HUDEP-2 (cell line): ENCODE measurements at regions not wholly inside any gene's neighbourhood (a gene's known extent, or its start where the extent isn't known, plus 50 kb on each side); places are given as distances from the start of the nearest gene placed in this dataset.
"Not testable (repeated sequence)": the region's sequence is repeated elsewhere in the genome, so short reads cannot be mapped to it uniquely, and the experiment has no call there.

Experiments
- DNase-seq, 76 experiments: peaks; one replicate each; lab custom pipeline; 2025; ENCODE audit not compliant: unreplicated experiment in 76 of 76; lab: John Stamatoyannopoulos, UW

DNA sequence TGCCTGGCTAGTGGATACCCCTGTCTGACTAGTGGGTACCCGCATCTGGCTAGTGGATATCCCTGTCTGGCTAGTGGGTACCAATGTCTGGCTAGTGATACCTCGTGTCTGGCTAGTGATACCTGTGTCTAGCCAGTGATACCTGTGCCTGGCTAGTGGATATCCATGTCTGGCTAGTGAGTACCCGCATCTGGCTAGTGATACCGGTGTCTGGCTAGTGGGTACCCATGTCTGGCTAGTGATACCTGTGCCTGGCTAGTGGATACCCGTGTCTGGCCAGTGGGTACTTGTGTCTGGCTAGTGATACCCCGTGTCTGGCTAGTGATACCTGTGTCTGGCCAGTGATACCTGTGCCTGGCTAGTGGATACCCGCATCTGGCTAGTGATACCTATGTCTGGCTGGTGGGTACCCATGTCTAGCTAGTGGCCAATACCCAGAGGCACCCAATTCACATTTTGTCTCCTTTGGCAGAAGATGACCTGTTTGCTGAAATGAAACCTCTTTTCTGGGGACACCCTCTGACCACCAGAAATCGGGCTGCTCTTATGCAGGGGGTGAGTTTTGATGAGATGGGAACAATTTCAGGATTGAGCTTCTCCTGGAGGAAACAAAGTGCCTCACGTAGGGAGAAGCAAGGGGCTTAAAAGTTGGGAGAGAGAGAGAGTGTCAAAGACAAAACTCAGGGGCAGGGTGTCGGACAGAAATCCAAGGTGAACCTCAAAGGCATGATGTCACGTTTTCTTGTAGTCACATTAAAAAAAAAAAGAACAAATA lies 63.4 kb downstream of the SMIM38 start:
- DNase-seq = no peak

DNA sequence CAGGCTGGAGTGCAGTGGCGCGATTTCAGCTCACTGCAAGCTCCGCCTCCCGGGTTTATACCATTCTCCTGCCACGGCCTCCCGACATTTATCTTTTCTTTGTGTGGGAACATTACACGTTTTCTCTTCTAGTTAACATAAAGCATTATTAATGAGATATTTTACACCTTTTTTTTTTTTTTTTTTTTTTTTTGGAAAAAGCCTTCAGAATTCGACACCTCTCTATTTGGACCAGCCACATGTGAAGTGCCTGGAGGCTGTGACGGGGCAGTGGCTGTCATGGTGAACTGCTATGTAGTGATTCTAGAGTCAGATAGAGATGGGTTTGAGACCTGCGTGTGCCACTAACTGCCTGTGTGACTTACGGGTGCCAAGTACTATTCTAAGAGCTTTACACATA lies 64.3 kb downstream of the SMIM38 start:
- no peak for DNase-seq

DNA sequence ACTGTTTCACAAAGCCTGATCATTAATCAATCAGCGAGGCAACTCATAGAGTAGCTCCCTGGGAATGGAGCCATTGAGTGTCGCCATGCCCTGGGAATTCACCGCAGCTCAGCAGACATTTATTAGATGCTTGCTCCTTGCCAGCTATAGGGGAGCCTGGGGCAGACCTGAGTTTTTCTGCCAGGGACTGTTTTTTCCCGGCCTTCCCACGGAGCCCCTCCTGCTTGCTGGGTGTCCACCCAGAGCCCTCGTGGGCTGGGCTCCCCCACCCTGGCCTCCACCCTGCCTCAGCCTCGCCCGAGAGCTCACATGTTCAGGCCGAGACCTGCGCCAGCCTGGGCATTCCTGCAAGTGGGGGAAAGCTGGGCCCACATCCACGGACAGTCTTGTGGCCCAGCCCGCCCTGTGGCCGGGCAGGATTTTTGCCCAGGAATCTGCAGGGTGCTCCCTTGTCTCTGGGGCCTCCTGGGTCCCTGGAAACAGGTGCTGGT lies 64.9 kb downstream of the SMIM38 start:
- DNase-seq = no peak

DNA sequence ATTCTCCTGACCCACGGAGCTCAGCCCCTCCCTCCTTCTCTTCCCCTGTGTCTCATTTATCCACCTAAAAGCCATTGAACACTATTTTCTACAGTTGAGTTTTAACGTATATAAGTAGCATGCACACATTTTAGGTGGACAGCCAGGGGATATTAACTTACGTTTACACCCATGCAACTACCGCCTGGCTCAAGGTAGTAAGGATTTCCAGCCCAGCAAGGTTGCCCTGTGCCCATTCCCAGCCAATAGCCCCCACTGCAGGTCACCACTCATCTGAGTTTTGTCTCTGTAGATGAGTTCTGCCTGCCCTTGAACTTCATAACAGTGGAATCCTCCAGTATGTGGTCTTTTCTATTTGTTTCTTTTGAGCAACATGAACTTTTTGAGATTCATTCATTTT lies 65.4 kb downstream of the SMIM38 start:
- DNase-seq = no peak

DNA sequence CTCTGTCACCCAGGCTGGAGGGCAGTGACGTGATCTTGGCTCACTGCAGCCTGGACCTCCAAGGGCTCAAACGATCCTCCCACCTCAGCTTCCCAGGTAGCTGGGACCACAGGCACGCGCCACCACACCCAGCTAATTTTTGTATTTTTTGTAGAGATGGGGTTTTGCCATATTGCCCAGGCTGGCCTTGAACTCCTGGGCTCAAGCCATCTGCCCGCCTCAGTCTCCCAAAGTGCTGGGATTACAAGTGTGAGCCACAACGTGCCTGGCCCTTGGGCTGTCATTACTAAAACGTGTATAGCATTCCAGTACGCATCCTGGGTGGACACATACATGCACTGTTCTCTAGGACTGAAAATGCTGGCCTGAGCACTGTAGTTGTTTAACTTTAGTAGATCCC lies 65.9 kb downstream of the SMIM38 start:
- DNase-seq = not testable (repeated sequence)

DNA sequence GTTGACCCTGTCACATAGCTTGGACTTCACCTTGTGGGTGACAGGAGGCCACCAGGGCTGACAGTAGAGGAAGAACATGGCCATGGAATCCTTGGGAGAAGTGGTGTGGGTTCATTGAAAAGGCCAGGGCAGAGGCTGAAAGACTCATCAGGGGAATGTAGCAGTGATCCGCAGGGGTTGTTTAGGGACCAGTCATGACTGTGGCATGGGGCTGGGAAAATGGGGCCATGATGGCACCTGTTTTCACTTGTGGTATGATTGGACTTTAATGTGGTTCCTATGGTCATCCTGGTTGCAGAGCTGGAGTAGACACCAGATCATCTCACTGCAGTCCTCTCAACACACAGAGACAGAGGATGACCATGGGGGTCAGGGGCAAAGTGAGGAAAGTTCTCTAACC lies 66.7 kb upstream of the MYEOV start:
- no peak for DNase-seq

DNA sequence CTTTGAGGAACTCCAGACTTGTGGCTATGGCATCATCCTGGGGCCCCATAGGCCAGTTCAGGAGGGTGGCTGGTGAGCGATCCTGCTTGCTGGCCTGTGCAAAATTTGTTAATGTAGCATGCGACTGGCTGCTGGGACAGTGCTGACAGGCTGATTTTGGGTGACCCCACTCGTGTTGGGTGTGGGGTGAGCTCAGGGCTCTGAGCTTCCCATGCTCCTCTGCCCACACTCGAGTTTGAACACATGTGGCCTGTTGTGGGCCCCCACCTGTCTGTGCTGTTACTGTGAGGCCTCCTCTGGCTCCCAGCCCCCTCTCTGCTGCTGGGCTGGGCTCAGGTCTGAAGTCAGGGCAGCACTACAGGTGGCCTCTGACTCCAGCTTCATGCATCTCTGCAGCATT lies 64.4 kb upstream of the MYEOV start:
- no peak for DNase-seq

DNA sequence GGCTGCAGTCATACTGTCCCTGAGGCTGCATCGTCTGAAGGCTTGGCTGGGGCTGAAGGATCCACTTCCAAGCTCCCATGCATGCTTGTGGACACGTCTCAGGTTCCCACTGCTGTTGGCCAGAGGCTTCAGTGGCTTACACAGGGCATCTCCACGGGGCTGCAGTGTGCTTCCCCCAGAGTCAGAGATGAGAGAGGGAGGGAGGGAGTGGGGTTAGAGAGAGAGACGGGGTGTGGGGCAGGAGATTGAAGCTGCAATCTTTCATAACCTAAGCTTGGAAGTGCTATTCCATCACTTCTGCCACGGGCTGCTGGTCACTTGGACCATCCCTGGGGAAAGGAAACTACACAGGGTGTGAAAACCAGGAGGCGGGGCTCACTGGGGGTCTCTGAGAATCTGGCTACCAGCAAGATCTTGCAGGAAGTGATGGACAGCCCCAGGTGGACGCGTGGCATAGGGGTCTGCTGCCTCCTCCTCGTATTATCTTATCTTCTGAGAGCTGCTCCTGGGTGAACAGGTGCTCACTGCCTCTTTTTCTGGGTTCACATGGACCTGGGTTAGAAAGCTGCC lies 63.0 kb upstream of the MYEOV start:
- no peak for DNase-seq

DNA sequence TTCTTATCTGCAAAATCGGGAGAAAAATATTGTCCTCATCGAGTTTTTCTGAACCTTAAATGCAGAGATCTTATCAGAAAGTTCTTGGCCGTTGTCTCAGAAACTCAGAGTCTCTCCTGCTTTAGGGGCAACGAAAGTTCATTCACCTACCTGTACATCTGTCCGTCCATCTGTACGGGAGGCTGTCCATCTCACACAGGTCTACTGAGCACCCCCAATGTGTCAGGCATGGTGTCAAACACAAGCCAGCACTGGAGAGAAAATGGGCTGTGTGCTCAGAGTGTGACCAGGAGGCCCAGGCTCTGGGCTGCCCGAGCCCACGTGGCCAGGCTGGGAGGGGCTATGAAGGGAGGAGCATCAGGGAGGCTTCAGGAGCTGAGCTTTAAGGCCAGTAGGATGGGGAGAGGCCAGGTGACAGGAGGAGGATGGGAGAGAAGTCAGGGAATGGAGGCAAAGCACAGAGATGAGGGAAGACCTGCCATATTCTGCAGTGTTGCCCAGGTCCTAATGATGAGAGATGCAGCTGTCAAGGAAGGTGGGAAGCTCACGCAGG lies 62.4 kb upstream of the MYEOV start:
- DNase-seq = no peak

DNA sequence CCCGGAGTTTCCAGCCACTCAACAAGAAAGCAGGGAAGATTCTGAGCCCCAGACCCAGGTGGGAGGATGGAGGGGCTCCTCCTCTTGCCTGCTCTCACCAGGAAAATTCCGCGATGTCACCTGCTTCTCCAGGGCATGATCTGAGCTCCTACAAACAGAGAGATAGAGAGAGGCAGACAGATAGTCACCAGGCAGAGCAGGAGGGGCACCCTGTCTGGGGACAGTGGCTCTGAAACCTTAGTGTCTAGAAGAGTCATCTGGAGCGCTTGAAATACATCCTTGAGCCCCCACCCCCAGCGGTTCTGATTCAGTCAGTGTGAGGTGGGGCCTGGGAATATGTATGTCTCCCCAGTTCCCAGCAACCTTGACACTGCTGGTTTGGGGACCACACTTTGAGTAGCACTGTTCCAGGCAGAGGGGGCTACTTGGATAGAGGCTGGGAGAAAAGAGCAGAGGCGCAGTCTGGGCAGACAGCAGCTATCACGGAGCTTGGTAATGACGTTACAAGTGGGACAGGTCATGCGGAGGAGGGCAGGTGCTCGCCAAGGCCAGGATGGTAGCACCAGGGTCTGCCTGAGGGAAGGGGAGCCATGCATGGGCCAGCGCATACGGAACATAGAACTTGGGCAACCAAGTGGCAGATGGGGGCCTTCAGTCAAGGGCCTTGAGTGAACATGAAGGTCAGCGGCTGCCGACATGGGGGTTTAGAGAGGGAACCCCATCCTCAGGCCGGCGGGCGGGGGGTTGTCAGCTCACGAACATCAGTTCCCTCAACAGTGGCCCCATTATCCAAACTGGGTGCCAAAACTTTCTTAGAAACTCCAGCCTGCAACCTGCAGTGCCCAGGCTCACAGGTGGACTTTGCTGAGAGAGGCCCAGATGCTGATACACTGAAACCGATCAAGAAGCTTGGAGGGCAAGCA lies 60.9 kb upstream of the MYEOV start:
- no peak for DNase-seq

DNA sequence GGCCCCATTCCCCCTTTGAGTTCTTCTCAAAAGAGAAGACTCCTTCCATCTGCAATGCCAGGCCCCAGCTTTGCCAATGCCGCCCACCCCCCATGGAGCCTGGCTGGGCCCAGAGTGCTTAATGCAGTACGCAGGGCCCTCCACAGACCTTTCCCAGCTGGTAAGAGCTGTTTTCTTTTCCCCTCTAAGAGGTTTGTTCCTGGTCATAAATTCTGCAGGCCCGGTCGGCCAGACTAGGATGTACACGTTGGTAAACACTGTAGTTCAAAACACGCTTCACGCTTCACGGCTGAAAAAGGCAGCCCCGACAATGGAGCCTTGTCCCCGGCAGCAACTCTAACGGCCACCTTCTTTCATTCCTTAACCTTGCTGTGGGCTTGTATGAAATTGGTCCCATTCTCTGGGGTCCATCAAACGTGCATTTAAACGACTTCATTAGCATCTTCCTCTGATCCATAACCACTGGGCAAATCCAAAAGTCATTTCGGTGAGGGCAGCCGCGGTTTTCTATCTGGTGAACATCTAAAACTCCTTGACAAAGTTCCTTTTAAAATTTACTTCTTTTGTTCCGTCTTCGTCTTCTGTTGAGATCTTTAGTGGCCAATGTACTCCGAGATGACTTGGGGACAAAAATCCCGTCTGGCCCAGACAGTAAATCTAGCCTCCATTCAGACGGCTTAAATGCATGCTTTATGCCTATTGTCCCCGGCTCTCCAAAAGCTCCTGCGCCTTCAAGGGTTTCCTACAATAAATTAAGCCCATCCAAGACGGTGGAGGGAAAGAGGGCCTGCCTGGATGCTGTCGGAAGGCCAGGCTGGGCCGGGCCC lies 60.0 kb upstream of the MYEOV start:
- DNase-seq = no peak

DNA sequence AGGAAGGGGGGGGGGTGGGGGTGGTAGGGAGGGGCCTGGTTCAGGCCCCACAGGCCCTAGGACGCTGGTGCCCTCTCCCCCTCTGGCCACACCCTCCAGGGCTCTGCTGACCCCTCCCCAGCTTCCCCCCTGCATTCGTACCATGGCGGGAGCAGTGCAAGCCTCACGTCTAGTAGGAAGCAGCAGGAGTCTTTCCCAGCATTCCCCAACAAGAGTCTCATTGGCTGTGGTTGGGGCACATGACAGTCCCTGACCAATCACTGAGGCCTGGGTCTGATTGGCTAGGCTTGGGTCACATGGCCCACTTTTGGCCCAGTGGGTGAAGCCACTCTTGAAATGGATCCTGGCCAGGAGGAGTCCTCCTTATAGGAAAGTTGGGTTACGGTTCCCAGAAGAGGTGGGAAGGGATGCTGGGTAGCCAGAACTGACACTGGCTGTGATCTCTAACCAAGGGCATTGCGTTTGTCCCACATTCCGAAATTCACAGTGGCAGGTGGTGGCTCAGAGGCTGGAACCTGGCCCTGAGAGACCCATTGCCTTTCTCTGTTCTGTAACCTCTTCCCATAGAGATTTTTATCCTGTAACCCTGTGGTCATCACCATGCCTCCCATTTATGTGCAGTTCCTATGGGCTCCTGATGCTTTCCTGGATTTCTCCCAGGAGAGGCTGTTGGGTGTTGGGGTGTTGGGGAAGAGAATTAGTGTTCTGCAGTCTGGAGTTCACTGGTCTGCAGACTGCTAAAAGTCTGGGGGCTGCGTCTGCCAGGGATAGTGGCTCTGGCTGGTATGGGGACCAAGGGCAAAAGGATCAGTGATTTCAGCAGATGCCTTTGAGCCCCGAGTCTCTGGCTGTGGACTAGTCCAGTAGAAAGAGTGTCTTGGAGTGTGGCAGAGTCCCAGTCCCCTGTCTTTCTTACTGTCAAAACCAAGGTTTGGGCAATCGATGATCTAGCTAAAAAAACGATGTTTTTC lies 58.9 kb upstream of the MYEOV start:
- DNase-seq = no peak

DNA sequence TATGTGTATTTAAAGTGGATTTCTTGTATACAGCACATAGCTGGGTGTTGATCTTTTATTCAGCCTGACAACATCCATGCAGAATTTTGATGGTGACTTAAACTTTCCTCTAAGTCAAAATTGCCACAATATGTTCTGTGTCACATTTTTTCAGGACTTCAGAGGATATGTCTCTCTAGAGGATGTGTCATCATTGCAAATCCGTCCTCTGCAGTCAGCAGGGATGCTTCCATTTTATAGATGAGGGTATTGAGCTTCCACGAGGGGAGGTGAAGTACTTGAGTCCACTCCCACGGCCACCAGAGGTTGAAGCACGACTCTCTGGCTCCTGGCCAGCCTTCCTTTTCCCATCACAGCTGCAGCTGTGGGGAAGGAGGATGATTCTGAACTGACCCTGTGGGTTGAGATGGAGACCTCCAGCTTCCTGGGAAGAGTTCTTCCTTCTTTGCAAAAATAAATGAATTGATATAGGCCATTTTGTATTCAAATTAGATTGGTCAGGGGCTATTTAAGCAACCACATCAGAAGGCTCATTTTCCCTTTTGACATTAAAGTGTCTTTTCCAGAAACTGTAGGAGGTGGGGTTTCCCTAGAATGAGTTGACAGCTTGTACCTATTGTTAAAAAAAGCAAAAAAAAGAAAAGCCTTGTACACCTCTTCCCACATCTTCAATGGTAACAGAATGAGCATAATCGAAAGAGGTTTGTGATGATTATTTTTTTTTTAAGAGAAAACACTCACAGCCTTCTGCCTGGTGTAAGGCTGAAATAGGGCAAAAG lies 55.2 kb upstream of the MYEOV start:
- no peak for DNase-seq

DNA sequence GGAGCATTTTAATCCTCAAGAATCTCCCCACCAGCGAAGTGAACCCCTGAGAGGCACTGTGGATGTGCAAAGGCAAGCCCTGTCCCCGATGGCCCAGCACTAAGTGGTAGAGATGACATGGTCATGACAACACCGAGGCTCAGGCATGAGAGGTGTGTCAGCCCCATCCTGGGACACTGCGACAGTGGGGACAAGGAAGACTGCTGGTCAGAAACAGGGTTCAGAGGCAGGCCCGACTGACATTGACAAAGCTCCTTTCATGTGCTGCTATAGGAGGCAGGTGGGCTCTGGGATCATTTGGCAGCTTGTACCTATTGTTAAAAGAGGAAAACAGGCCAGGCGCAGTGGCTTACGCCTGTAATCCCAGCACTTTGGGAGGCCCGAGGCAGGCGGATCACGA lies 54.3 kb upstream of the MYEOV start:
- no peak for DNase-seq

DNA sequence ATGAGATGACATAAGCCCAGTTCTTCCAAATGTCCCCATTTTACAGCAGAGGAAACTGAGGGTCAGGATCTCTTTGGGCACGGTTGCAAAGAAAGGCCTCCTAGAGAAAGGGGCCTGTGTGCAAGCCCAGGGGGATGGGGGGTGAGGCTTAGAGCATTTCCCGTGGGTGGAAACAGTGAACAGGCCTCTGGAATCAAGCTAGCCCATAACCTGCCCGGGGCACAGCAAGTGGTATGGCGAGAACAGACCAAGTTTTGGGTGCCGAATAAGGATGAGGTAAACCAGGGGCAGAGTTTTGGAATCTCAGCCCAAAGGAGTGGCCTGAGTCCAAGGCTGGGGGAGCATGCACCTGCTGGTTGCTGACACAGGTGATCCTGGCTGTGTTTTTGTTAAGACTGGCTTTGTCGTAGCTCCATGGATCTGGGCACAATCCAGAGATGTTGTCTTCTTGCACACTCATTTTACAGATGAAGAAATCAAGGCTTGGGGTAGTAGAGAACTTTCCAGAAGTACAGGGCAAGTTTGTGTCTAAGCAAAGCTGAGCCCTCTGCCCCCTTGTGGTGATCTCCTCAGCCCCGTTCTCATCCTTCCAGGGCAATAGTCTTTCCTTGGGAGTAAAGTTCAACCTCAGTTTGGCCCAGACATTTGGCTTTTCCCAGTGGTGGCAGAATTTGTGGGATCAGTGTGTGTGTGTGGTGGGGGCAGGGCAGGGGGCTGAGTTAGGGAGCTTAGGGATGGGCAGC lies 53.5 kb upstream of the MYEOV start:
- DNase-seq = peak in 6 of 76 experiments; percentile 0 to 45 (median 10)

DNA sequence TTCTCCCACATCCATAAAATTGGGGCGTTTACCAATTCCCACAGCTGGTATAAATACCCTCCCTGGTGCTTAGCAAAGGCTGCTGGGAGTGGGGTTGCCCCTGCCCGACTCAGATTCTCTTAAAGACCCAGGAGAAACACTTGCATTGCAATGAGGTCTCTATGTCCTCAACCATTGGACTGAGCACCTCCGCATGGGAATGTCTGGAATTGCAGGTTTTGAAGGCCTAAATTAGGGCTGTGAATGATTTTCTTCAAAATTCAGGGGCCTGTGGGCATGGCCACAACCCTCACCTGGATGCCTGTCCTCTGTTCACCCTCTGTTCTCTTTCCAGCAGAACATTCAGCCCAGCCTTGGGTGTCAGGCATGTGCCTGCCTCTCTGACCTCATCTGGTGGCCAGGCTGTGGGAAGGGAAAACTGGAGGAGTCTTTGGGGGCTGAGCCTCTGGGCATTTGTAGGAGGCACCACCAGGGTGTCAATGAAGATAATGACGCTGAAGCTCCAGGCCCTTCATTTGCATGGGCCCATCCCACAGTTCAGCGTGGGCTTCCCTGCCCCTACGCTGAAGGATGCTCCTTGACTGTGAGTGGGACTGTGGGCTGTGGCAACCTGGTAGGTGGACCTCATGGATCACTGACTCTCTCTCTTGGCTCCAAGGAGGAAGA lies 52.7 kb upstream of the MYEOV start:
- no peak for DNase-seq

DNA sequence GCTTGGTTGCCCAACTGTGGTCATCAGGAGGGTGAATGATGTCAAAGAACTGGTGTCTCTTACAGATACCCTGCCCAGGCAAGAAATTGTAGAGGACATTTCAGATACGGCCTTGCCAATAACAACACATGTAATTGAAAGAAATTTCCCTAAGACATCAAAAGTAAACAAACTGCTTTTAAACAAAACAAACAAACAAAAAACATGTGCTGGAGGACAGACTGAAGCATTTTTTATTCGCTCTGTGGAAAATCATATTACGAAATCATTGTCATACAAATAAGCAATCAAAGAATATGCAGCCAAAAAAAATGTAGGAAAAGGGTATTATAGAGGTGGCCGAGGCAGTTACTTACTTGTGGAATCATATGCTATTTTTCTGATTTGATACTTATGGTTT lies 52.1 kb upstream of the MYEOV start:
- no peak for DNase-seq
